ENCODE measurements at regions not wholly inside any gene's neighbourhood (a gene's known extent, or its start where the extent isn't known, plus 50 kb on each side); places are given as distances from the start of the nearest gene placed in this dataset.

- TF ChIP-seq CTCF (IDR thresholded peaks at IDR 0.05), result no peak
- TF ChIP-seq POLR2A (IDR thresholded peaks at IDR 0.05), result no peak
These were observed 480.3 kb upstream of the GRIA3 start for GRCh38 chrX:122703762-122704161.
